HFF-Myc (cell line): ENCODE measurements at regions not wholly inside any gene's neighbourhood (a gene's known extent, or its start where the extent isn't known, plus 50 kb on each side); places are given as distances from the start of the nearest gene placed in this dataset.

ENCODE experiments used
- DNase-seq: peaks from one replicate; pipeline ENCODE4 v3.0.0-alpha.2; 2011; ENCODE audit warnings: low read depth; ENCODE audit errors: extremely low read depth
- H3K4me3 ChIP-seq: replicated peaks from 2 replicates; pipeline ENCODE4 v1.5.1; 2011; ENCODE audit warnings: low read depth, mild to moderate bottlenecking, control low read depth, low read length
- TF ChIP-seq, protein P1 (sequence below): IDR thresholded peaks from 2 replicates; pipeline ENCODE4 v1.5.1; 2012; ENCODE audit warnings: mild to moderate bottlenecking, low read depth, low read length, control low read depth; ENCODE audit errors: missing control alignments

DNA sequence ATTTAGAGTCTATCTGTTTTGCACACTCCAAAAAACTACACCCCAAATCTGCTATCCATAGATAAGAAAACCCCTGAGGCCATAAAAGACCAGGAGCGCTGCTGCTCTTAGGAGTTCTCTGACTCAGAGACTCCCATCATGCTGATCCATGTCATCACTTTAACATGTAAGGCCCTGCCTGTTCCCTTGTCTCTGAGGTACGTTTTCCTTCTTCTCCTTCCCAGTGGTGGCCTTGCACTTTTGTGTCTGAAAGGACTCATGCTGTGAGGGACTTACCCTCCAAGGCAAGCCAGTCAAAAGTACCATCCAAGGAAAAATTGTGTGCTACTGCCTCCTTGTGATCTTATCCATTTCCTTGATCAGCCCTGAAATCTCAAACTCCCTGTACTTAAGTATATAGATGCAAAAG is 427.4 kb upstream of the NCAM2 start:
- DNase-seq, result no peak
- no peak overlapping the region for H3K4me3 ChIP-seq
- TF ChIP-seq, protein P1, sequence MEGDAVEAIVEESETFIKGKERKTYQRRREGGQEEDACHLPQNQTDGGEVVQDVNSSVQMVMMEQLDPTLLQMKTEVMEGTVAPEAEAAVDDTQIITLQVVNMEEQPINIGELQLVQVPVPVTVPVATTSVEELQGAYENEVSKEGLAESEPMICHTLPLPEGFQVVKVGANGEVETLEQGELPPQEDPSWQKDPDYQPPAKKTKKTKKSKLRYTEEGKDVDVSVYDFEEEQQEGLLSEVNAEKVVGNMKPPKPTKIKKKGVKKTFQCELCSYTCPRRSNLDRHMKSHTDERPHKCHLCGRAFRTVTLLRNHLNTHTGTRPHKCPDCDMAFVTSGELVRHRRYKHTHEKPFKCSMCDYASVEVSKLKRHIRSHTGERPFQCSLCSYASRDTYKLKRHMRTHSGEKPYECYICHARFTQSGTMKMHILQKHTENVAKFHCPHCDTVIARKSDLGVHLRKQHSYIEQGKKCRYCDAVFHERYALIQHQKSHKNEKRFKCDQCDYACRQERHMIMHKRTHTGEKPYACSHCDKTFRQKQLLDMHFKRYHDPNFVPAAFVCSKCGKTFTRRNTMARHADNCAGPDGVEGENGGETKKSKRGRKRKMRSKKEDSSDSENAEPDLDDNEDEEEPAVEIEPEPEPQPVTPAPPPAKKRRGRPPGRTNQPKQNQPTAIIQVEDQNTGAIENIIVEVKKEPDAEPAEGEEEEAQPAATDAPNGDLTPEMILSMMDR, result peak; percentile 5

DNA sequence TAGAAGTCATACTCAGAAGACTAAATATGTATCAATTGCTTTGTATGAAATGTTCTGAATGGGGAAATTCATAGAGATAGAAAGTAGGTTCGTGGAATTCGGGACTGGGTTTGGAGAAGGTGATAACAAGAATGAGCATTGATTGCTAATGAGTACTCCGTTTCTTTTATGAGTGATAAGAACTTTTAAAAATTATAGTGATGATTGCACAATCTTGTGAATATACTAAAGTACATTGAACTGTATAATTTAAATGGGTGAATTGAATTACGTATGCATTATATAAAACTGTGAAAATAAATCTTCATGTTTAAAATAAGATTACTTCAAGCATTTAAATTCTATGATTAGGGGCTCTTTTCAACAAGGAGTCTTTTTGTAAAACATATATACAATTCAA is 425.6 kb upstream of the NCAM2 start:
- no peak overlapping the region for H3K4me3 ChIP-seq
- TF ChIP-seq, protein P1, result no peak
- DNase-seq, result no peak

DNA sequence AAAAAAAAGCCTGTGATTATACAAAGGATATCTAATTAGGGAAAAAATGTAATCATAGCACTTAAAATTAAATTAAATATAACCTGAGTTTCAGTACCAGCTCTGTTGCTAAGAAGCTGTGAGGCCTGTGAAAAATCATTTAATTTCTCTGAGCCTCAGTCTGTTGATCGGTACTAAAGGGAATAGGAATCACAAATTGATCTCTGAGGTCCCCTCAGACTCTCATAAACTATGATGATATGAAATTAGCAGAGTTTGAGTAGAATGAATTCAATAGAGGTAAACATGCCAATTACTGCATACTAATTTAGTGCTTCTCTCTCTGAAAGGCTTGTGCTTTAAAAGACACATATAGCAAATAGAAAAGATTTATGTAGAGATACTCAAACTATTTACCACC is 416.8 kb upstream of the NCAM2 start:
- TF ChIP-seq, protein P1, result no peak

DNA sequence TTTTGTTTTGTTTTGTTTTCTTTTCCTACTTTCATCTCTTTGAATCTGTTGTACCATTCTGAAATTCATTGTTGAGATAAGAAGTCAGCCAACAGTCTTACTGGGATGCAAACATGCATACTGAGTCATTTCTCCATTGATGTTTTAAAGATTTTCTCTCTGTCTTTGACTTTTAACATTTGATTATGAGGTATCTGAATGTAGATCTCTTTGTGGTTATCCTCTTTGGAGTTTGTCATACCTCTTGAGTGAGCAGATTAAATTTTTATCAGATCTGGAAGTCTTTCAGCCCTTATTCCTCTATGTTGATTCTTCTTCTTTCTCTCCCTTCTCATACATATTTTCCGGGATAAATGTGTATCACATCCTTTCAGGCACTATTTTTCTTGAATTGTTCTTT is 406.9 kb upstream of the NCAM2 start:
- no peak for DNase-seq
- H3K4me3 ChIP-seq, result no peak overlapping the region
- TF ChIP-seq, protein P1, result no peak

More for the DNA sequence above, 416.8 kb upstream of the NCAM2 start:
- H3K4me3 ChIP-seq, result no peak overlapping the region
- DNase-seq, result no peak

DNA sequence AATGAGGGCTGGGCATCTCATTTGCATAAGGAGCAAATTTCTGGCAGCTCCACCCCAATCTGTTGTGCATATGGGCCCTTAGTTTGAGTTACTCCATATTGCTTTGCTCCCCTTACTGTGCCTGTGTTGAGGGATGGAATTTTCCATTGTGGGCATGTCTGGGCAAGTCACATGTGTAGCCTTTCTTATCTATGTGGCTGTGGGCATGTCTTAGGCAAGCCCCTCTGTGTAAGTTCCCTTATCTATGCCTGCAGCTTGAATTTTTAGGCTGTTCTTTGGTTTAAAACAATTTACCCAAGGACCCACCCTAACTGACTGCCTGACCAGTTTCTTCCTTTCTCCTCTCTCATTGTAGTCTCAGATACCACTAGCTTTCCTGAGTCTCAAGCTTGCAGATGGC is 405.7 kb upstream of the NCAM2 start:
- TF ChIP-seq, protein P1, result no peak
- H3K4me3 ChIP-seq, result no peak overlapping the region
- peak; percentile 74 for DNase-seq

DNA sequence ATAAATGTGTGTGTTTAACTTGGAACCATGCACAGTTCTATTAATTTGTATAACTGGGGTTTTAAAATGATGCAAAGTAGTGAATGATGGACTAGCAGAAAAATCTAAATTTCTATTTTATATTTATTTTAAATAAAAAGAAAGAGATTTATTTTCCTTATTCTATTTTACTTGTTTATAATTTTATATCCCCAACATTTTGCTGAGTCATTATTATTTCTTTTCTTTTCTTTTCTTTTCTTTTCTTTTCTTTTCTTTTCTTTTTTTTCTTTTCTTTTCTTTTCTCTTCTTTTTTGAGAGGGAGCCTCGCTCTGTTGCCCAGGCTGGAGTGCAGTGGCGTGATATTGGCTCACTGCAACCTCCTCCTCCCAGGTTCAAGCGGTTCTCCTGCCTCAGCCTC is 395.0 kb upstream of the NCAM2 start:
- no peak for DNase-seq
- no peak overlapping the region for H3K4me3 ChIP-seq
- TF ChIP-seq, protein P1, result no peak

DNA sequence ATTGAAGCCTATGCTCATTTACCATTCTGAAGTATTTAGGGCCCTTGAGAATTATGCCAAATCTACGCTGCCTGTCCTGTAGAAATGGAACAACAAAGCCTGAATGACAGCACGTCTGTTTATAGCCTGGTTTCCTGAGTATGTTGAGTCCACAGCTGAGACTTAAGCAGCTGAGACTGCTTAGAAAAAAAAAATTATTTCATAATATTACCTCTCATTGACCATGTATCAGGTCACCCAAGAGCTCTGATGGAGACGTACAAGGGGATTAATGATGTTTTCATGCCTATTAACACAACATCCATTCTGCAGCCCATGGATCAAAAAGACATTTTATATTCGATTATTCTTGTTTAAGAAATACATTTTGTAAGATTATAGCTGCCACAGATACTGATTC is 387.2 kb upstream of the NCAM2 start:
- no peak for DNase-seq
- H3K4me3 ChIP-seq, result no peak overlapping the region
- TF ChIP-seq, protein P1, result no peak
